Stomach (tissue), 8 donors: ENCODE measurements at regions not wholly inside any gene's neighbourhood (a gene's known extent, or its start where the extent isn't known, plus 50 kb on each side); places are given as distances from the start of the nearest gene placed in this dataset.
"Not testable (repeated sequence)": the region's sequence is repeated elsewhere in the genome, so short reads cannot be mapped to it uniquely, and the experiment has no call there.

Source experiments
- DNase-seq, 2 donors: peaks; one replicate each; pipeline versions ENCODE4 v3.0.0 to v3.0.0-alpha.2; 2013 to 2019
- H3K27ac ChIP-seq, 5 donors: fragments of 200-600 bp in 4 of 5; sonication (generic) in 4 of 5; one replicate each; pipeline ENCODE4 v1.5.1; 2013 to 2019; ENCODE audit warnings: mild to moderate bottlenecking in 1 of 5, moderate library complexity in 1 of 5
- H3K27me3 ChIP-seq, 3 donors: fragments of 200-600 bp; sonication (generic); one replicate each; pipeline ENCODE4 v1.5.1; 2017 to 2019; ENCODE audit warnings: mixed run types in 1 of 3
- H3K36me3 ChIP-seq, 4 donors: fragments of 200-600 bp; sonication (generic); 1 replicate in 3 of 4; 2 replicates in 1 of 4; pipeline ENCODE4 v1.5.1; 2016 to 2019
- H3K4me1 ChIP-seq, 4 donors: fragments of 200-600 bp; sonication (generic); one replicate each; pipeline ENCODE4 v1.5.1; 2016 to 2019
- H3K4me3 ChIP-seq, 4 donors: fragments of 200-600 bp; sonication (generic) in 3 of 4; one replicate each; pipeline ENCODE4 v1.5.1; 2016 to 2019; ENCODE audit warnings: mild to moderate bottlenecking in 1 of 4
- H3K9me3 ChIP-seq, 4 donors: fragments of 200-600 bp; sonication (generic); one replicate each; pipeline ENCODE4 v1.5.1; 2016 to 2019
- POLR2AphosphoS5 ChIP-seq, 3 donors: sonication (generic); formaldehyde crosslinking; IDR thresholded peaks; one replicate each; pipeline ENCODE4 v1.6.1; 2016; ENCODE audit warnings: antibody characterized with exemption in 3 of 3
- WGBS, 5 donors: extraction: QIAGEN DNeasy Blood & Tissue Kit in 3 of 5; methylation state at CpG; one replicate each; pipeline versions ENCODE4 v1.1.5 to v1.1.7; 2013 to 2018; 5-methylcytosine and 5-hydroxymethylcytosine counted together
- intact Hi-C: fragments of 100-400 bp; cut with DNase I; formaldehyde crosslinking; loops from one replicate; pipeline ENCODE4 v1.15.1; 2023; ENCODE audit warnings: low total_unique reads
- TF ChIP-seq, protein P1 (sequence below), 7 experiments: fragments of 450-650 bp in 4 of 7; fragments of 200-600 bp in 3 of 7; sonication (generic) in 3 of 7; IDR thresholded peaks; one replicate each; pipeline ENCODE4 v1.5.1; 2016 to 2019; ENCODE audit warnings: antibody characterized with exemption in 7 of 7, control low read depth in 2 of 7, mild to moderate bottlenecking in 1 of 7
- donor health status: healthy with polysubstance abuse.
- donor health status: Bipolar disorder and iron deficiency.
- donor health status: healthy.

- intact Hi-C loops, H3K9me3 ChIP-seq, H3K27me3 ChIP-seq, H3K4me3 ChIP-seq, DNase-seq, H3K27ac ChIP-seq, H3K36me3 ChIP-seq: not testable (repeated sequence)
- 89 to 93% (median 91%) methylated on average over 16 to 17 of the region's 17 CpGs; no CpG with 5 or more reads in 1 of the 5 donors for WGBS, 5 donors
- H3K4me1 ChIP-seq = peaks cover 0 to 12% (median 6%) of the 10 kb centered on the region in 4 donors
Observed at GRCh38 chr18:14460364-14460763, 83.0 kb downstream of the POTEC start.

DNA sequence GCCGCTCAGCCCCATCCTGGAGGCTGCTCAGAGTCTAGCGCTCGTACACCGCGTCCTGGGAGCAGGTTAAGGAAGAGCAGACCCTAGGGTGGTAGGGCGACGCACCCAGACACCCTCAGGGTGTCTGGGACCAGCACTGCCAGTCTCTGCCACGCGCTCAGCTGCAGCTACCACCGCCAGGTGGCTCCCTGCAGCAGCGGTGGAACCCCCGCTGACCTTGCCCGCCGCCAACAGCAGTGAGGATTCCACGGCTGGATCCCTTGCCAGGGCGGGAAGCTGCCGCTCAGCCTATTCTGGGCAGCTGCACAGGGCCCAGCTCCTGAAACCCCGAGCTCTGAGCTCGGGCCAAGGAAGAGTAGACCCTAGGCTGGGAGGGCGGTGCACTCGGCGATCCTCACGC is 83.6 kb downstream of the POTEC start:
- H3K36me3 ChIP-seq, H3K27me3 ChIP-seq, H3K9me3 ChIP-seq, H3K4me3 ChIP-seq, intact Hi-C loops, H3K27ac ChIP-seq, DNase-seq: not testable (repeated sequence)
- WGBS, 5 donors = 82 to 94% (median 93%) methylated on average over 5 to 23 of the region's 23 CpGs
- peaks cover 0 to 12% (median 6%) of the 10 kb centered on the region in 4 donors for H3K4me1 ChIP-seq

GRCh38 chr18:14458009-14458945 is 85.1 kb downstream of the POTEC start:
- H3K27me3 ChIP-seq, H3K9me3 ChIP-seq, intact Hi-C loops, H3K36me3 ChIP-seq, H3K27ac ChIP-seq: not testable (repeated sequence)
- peaks cover 0 to 12% (median 6%) of the 10 kb centered on the region in 4 donors for H3K4me1 ChIP-seq
- WGBS, 5 donors = 9 to 39% (median 17%) methylated on average over 6 to 54 of the region's 62 CpGs
- DNase-seq = peak; percentile 28 to 66
- peak overlapping the region in 3 of 4 donors; percentile 37 to 46 (median 41) for H3K4me3 ChIP-seq
- TF ChIP-seq POLR2AphosphoS5 (IDR thresholded peaks at IDR 0.05) = peak in 1 of 3 donors; percentile 5
- TF ChIP-seq, protein P1, sequence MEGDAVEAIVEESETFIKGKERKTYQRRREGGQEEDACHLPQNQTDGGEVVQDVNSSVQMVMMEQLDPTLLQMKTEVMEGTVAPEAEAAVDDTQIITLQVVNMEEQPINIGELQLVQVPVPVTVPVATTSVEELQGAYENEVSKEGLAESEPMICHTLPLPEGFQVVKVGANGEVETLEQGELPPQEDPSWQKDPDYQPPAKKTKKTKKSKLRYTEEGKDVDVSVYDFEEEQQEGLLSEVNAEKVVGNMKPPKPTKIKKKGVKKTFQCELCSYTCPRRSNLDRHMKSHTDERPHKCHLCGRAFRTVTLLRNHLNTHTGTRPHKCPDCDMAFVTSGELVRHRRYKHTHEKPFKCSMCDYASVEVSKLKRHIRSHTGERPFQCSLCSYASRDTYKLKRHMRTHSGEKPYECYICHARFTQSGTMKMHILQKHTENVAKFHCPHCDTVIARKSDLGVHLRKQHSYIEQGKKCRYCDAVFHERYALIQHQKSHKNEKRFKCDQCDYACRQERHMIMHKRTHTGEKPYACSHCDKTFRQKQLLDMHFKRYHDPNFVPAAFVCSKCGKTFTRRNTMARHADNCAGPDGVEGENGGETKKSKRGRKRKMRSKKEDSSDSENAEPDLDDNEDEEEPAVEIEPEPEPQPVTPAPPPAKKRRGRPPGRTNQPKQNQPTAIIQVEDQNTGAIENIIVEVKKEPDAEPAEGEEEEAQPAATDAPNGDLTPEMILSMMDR (IDR thresholded peaks at IDR 0.05) = peak in 3 of 7 experiments; percentile 37 to 64 (median 58)

- peak overlapping the region; percentile 47 to 51 (median 48) for H3K4me3 ChIP-seq
Observed at GRCh38 chr18:14450637-14451009, 92.8 kb downstream of the POTEC start.

DNA sequence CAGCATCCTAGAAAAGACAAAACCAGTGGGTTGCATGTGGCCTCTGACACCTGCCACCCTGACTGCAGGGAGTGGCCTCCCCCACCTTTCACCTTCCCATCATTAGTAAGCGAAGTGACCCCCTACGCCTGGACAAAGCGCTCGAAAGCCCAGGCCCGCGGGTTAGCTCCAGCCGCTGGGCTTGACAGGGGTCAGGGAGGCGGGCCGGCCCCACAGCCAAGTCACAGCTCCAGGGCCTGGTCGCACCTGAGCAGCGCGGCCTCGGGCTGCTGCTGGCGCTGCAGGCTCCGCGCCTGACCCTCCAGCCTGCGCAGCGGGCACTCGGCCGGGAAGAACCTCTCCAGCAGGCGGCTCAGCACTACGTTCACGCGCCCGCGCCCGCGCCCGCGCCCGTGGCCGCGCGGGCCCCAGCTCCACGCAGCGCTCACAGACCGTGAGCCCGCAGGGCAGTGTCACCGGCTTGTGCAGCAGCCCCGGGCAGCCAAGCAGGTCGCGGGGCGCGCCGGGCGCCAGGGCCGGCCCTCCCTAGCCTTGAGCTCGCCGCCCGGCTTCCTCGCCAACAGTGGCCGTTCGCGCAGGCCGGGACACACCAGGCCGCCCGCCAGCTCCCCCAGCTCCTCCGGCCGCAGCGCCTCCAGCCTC is 93.3 kb downstream of the POTEC start:
- 0 to 12% (median 10%) methylated on average over 18 to 58 of the region's 60 CpGs for WGBS, 5 donors
- peak; percentile 44 to 58 for DNase-seq

More at GRCh38 chr18:14450637-14451009, 92.8 kb downstream of the POTEC start:
- DNase-seq = peak in 1 of 2 donors; percentile 41
- WGBS, 5 donors = 0 to 7% (median 0%) methylated on average over 9 to 26 of the region's 46 CpGs
- H3K27me3 ChIP-seq, intact Hi-C loops, H3K36me3 ChIP-seq, H3K9me3 ChIP-seq, H3K4me1 ChIP-seq: not testable (repeated sequence)
- peak overlapping the region; percentile 8 to 86 (median 70) for H3K27ac ChIP-seq

GRCh38 chr18:14449062-14449461 is 94.3 kb downstream of the POTEC start:
- WGBS, 5 donors = 80 to 98% (median 92%) methylated on average over 1 to 9 of the region's 12 CpGs
- H3K4me3 ChIP-seq, H3K27ac ChIP-seq, H3K36me3 ChIP-seq, H3K4me1 ChIP-seq, H3K9me3 ChIP-seq, H3K27me3 ChIP-seq, intact Hi-C loops, DNase-seq: not testable (repeated sequence)

More for the DNA sequence above, 93.3 kb downstream of the POTEC start:
- H3K27me3 ChIP-seq, H3K36me3 ChIP-seq, H3K4me1 ChIP-seq, H3K9me3 ChIP-seq, intact Hi-C loops: not testable (repeated sequence)
- peak overlapping the region; percentile 47 to 51 (median 48) for H3K4me3 ChIP-seq
- peak overlapping the region; percentile 8 to 86 (median 70) for H3K27ac ChIP-seq

DNA sequence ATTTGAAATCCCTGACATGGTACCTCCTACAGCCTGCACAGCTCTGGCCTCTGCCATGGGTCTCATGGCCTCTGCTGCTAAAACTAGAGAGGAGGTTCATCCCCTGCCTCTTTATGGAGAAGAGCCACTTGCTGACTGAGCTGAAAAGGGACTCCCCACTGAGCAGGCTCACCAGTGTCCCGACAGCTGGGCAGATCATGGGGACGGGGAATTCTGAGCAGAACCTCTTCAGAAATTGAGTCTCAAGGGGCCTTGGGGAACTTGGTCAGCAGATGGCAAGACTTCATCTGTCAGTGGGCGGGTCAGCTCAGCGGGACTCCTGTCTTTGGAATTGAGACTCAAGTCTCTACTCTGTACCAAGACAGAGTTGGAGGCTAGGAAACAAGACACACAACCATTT is 95.7 kb downstream of the POTEC start:
- H3K27ac ChIP-seq, intact Hi-C loops, H3K36me3 ChIP-seq, H3K27me3 ChIP-seq, H3K4me1 ChIP-seq, H3K9me3 ChIP-seq, H3K4me3 ChIP-seq: not testable (repeated sequence)
- 76 to 94% (median 90%) methylated on average over 4 of the region's 4 CpGs for WGBS, 5 donors
- DNase-seq = peak in 1 of 2 donors; percentile 1

DNA sequence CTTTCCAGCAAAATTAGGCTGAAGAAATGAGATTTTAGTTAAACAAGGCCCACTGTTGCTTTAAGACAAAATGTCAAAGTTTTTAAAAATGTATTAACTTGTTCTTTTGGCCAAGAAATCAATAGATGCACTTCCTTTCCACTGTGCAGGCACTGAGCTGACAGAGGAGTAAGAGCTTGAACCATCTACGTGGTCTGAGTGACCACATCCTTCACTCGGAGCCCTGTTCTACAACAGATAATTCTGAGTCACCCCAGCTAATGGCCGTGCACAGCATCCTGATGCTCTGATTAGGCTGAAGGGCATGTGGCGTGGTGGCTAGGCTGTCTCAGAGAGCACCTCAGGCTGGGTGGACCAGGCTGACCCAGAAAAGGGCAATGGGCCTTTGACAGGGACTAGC is 107.9 kb downstream of the POTEC start:
- H3K4me3 ChIP-seq, DNase-seq, H3K4me1 ChIP-seq, H3K27ac ChIP-seq, H3K9me3 ChIP-seq, H3K36me3 ChIP-seq, intact Hi-C loops, H3K27me3 ChIP-seq: not testable (repeated sequence)
- WGBS, 5 donors = 40 to 78% (median 61%) methylated on average over 2 to 4 of the region's 4 CpGs

DNA sequence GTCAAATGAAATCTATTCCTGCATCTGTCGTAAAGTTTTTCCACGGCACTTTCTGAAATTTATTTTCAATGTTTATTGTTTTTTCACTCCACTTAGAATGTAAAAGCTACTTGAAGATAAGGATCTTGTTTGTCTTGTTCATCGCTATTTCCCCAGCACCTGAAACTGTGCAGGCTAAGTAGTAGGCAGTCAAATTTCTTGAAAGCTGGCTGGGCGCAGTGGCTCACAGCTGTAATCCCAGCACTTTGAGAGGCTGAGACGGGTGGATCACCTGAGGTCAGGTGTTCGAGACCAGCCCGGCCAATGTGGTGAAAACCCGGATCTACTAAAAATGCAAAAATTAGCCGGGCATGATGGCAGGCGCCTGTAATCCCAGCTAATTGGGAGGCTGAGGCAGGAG is 111.0 kb downstream of the POTEC start:
- 82 to 89% (median 86%) methylated on average over 7 to 10 of the region's 10 CpGs for WGBS, 5 donors
- H3K9me3 ChIP-seq, H3K36me3 ChIP-seq, H3K27ac ChIP-seq, H3K4me3 ChIP-seq, H3K4me1 ChIP-seq, intact Hi-C loops, DNase-seq, H3K27me3 ChIP-seq: not testable (repeated sequence)
